Muscle layer of colon (tissue), 2 donors: ENCODE measurements at regions not wholly inside any gene's neighbourhood (a gene's known extent, or its start where the extent isn't known, plus 50 kb on each side); places are given as distances from the start of the nearest gene placed in this dataset.

Source experiments
- H3K27ac ChIP-seq: one replicate; pipeline ENCODE4 v1.7.0; 2013; ENCODE audit warnings: low read depth, mild to moderate bottlenecking, low read length, moderate library complexity
- H3K27me3 ChIP-seq, 2 donors: one replicate each; pipeline ENCODE4 v1.7.0; 2013; ENCODE audit warnings: low read length in 2 of 2, mild to moderate bottlenecking in 2 of 2; ENCODE audit not compliant: insufficient read depth in 2 of 2, control insufficient read depth in 1 of 2
- H3K36me3 ChIP-seq: one replicate; pipeline ENCODE4 v1.7.0; 2013; ENCODE audit warnings: mild to moderate bottlenecking, low read length; ENCODE audit not compliant: insufficient read depth
- H3K4me1 ChIP-seq: one replicate; pipeline ENCODE4 v1.7.0; 2013; ENCODE audit warnings: mild to moderate bottlenecking, low read length; ENCODE audit not compliant: insufficient read depth
- H3K4me3 ChIP-seq, 2 donors: one replicate each; pipeline ENCODE4 v1.7.0; 2013; ENCODE audit warnings: low read length in 2 of 2, low read depth in 1 of 2, mild to moderate bottlenecking in 1 of 2, moderate library complexity in 1 of 2
- H3K9ac ChIP-seq: one replicate; pipeline ENCODE4 v1.7.0; 2013; ENCODE audit warnings: low read length
- H3K9me3 ChIP-seq: one replicate; pipeline ENCODE4 v1.7.0; 2013; ENCODE audit warnings: mild to moderate bottlenecking, low read length
- donor health status: abdominal sarcoma.
- donor health status: Adenocarcinoma of cecum.

- peaks cover 9% of the 10 kb centered on the region for H3K4me1 ChIP-seq
- H3K27me3 ChIP-seq = no peaks in the 10 kb centered on the region
- no peaks in the 10 kb centered on the region for H3K9me3 ChIP-seq
- no peaks in the 10 kb centered on the region for H3K36me3 ChIP-seq
- no peak overlapping the region for H3K9ac ChIP-seq
- no peak overlapping the region for H3K4me3 ChIP-seq
- H3K27ac ChIP-seq = no peak overlapping the region
Measured at GRCh38 chr9:90099262-90099963, 494.6 kb downstream of the GADD45G start.

- Histone ChIP-seq H3K4me3 (no peak overlapping the region), H3K4me1 (peaks cover 9% of the 10 kb centered on the region), H3K9ac (no peak overlapping the region), H3K27ac (no peak overlapping the region), H3K27me3 (no peaks in the 10 kb centered on the region), H3K36me3 (no peaks in the 10 kb centered on the region), H3K9me3 (no peaks in the 10 kb centered on the region)
Measured at GRCh38 chr9:90100014-90100413, 495.2 kb downstream of the GADD45G start.

GRCh38 chr9:90102292-90102901 is 497.6 kb downstream of the GADD45G start:
- no peak overlapping the region for H3K4me3 ChIP-seq
- no peak overlapping the region for H3K27ac ChIP-seq
- no peak overlapping the region for H3K9ac ChIP-seq
- no peaks in the 10 kb centered on the region for H3K36me3 ChIP-seq
- no peaks in the 10 kb centered on the region for H3K9me3 ChIP-seq
- peaks cover 17% of the 10 kb centered on the region for H3K4me1 ChIP-seq
- no peaks in the 10 kb centered on the region for H3K27me3 ChIP-seq

- H3K36me3 ChIP-seq = no peaks in the 10 kb centered on the region
- H3K9me3 ChIP-seq = no peaks in the 10 kb centered on the region
- no peak overlapping the region for H3K9ac ChIP-seq
- H3K4me3 ChIP-seq = no peak overlapping the region
- H3K27me3 ChIP-seq = no peaks in the 10 kb centered on the region
- peaks cover 27% of the 10 kb centered on the region for H3K4me1 ChIP-seq
- H3K27ac ChIP-seq = no peak overlapping the region
Measured at GRCh38 chr9:90103771-90104170, 499.0 kb downstream of the GADD45G start.

GRCh38 chr9:90105773-90106172 is 501.0 kb downstream of the GADD45G start:
- Histone ChIP-seq H3K36me3 (no peaks in the 10 kb centered on the region), H3K27ac (no peak overlapping the region), H3K27me3 (no peaks in the 10 kb centered on the region), H3K4me3 (no peak overlapping the region), H3K9ac (no peak overlapping the region), H3K4me1 (peaks cover 27% of the 10 kb centered on the region), H3K9me3 (no peaks in the 10 kb centered on the region)

- no peaks in the 10 kb centered on the region for H3K36me3 ChIP-seq
- no peak overlapping the region for H3K9ac ChIP-seq
- peaks cover 23% of the 10 kb centered on the region for H3K4me1 ChIP-seq
- no peak overlapping the region for H3K4me3 ChIP-seq
- peak overlapping the region; percentile 35 for H3K27ac ChIP-seq
- no peaks in the 10 kb centered on the region for H3K9me3 ChIP-seq
- H3K27me3 ChIP-seq = no peaks in the 10 kb centered on the region
Measured at GRCh38 chr9:90107040-90107725, 502.4 kb downstream of the GADD45G start.

- Histone ChIP-seq H3K9ac (no peak overlapping the region), H3K36me3 (no peaks in the 10 kb centered on the region), H3K27me3 (no peaks in the 10 kb centered on the region), H3K4me1 (peaks cover 18% of the 10 kb centered on the region), H3K27ac (peak overlapping the region; percentile 35), H3K4me3 (no peak overlapping the region), H3K9me3 (no peaks in the 10 kb centered on the region)
Measured at GRCh38 chr9:90107726-90108655, 503.2 kb downstream of the GADD45G start.

GRCh38 chr9:90112788-90113187 is 508.0 kb downstream of the GADD45G start:
- Histone ChIP-seq H3K9ac (no peak overlapping the region), H3K36me3 (no peaks in the 10 kb centered on the region), H3K4me1 (peaks cover 7% of the 10 kb centered on the region), H3K27me3 (no peaks in the 10 kb centered on the region), H3K4me3 (no peak overlapping the region), H3K27ac (no peak overlapping the region), H3K9me3 (no peaks in the 10 kb centered on the region)

- Histone ChIP-seq H3K36me3 (no peaks in the 10 kb centered on the region), H3K4me3 (no peak overlapping the region), H3K4me1 (no peaks in the 10 kb centered on the region), H3K9me3 (no peaks in the 10 kb centered on the region), H3K27me3 (no peaks in the 10 kb centered on the region), H3K9ac (no peak overlapping the region), H3K27ac (no peak overlapping the region)
Measured at GRCh38 chr9:90114641-90115425, 510.0 kb downstream of the GADD45G start.

- Histone ChIP-seq H3K4me1 (no peaks in the 10 kb centered on the region), H3K9me3 (no peaks in the 10 kb centered on the region), H3K27me3 (no peaks in the 10 kb centered on the region), H3K27ac (no peak overlapping the region), H3K4me3 (no peak overlapping the region), H3K9ac (no peak overlapping the region), H3K36me3 (no peaks in the 10 kb centered on the region)
Measured at GRCh38 chr9:90121762-90122161, 517.0 kb downstream of the GADD45G start.
